Smooth muscle cell (in vitro differentiated cells): ENCODE measurements at regions not wholly inside any gene's neighbourhood (a gene's known extent, or its start where the extent isn't known, plus 50 kb on each side); places are given as distances from the start of the nearest gene placed in this dataset.

Experiments
- DNase-seq: peaks from one replicate; lab custom pipeline; 2025; ENCODE audit not compliant: unreplicated experiment; lab: John Stamatoyannopoulos, UW
- H2AFZ ChIP-seq: fragments of 200-600 bp; sonication (generic); 2 replicates; pipeline ENCODE4 v1.6.0; 2016; ENCODE audit warnings: antibody characterized with exemption, low read depth, mild to moderate bottlenecking
- H3F3A ChIP-seq: fragments of 200-600 bp; sonication (generic); 2 replicates; pipeline ENCODE4 v1.6.0; 2017; ENCODE audit warnings: antibody characterized with exemption, low read depth
- H3K27ac ChIP-seq: fragments of 200-600 bp; sonication (generic); 2 replicates; pipeline ENCODE4 v1.5.1; 2016; ENCODE audit warnings: low read depth, mild to moderate bottlenecking
- H3K27me3 ChIP-seq: fragments of 200-600 bp; sonication (generic); 2 replicates; pipeline ENCODE4 v1.6.1; 2016; ENCODE audit warnings: low read depth, mild to moderate bottlenecking
- H3K36me3 ChIP-seq: fragments of 200-600 bp; sonication (generic); 2 replicates; pipeline ENCODE4 v1.5.1; 2016; ENCODE audit warnings: low read depth
- H3K4me1 ChIP-seq: fragments of 200-600 bp; sonication (generic); 2 replicates; pipeline ENCODE4 v1.5.1; 2016; ENCODE audit warnings: low read depth
- H3K4me2 ChIP-seq: fragments of 200-600 bp; sonication (generic); 2 replicates; pipeline ENCODE4 v1.6.0; 2016; ENCODE audit warnings: mild to moderate bottlenecking
- H3K4me3 ChIP-seq: fragments of 200-600 bp; sonication (generic); 2 replicates; pipeline ENCODE4 v1.5.1; 2016; ENCODE audit warnings: mild to moderate bottlenecking
- H3K79me2 ChIP-seq: fragments of 200-600 bp; sonication (generic); 2 replicates; pipeline ENCODE4 v1.6.0; 2016; ENCODE audit warnings: low read depth, mild to moderate bottlenecking
- H3K9ac ChIP-seq: fragments of 200-600 bp; sonication (generic); 2 replicates; pipeline ENCODE4 v1.6.0; 2016; ENCODE audit warnings: low read depth
- H3K9me3 ChIP-seq: fragments of 200-600 bp; sonication (generic); replicated peaks from 2 replicates; pipeline ENCODE4 v1.5.1; 2016; ENCODE audit warnings: low read depth
- H4K20me1 ChIP-seq: fragments of 200-600 bp; sonication (generic); 2 replicates; pipeline ENCODE4 v1.6.0; 2016; ENCODE audit warnings: low read depth
- WGBS: methylation state at CpG from one replicate; pipeline ENCODE4 v1.1.7; 2016; ENCODE audit warnings: low lambda C conversion rate; 5-methylcytosine and 5-hydroxymethylcytosine counted together
- TF ChIP-seq, protein P1 (sequence below): fragments of 200-600 bp; sonication (generic); IDR thresholded peaks from 2 replicates; pipeline ENCODE4 v1.5.1; 2017; ENCODE audit warnings: borderline replicate concordance, mild to moderate bottlenecking, antibody characterized with exemption; ENCODE audit not compliant: insufficient read depth, poor library complexity, severe bottlenecking

DNA sequence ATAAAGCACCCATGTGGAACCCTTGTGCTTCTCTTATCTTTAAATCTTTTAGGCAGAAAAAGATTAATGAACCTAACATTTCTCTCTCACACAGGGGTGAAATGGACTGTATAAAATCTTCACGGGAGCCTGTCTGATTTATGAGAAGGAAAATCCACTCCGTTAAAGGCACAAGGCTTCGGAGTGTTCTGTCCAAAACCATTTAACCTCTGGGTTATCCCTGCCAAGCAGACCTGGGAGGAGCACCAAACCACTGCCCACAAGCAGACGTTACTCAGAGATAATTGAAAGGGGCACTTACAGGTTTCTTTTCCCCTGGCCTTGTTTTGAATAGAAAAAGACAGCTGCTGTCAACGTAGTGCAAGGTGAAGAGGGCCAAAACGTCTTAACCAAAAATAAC lies 184.4 kb upstream of the DOK6 start:
- no peak overlapping the region for H3K27ac ChIP-seq
- no peaks in the 10 kb centered on the region for H4K20me1 ChIP-seq
- H3K9me3 ChIP-seq = no peaks in the 10 kb centered on the region
- H3K27me3 ChIP-seq = no peaks in the 10 kb centered on the region
- H3K36me3 ChIP-seq = no peaks in the 10 kb centered on the region
- no peaks in the 10 kb centered on the region for H3K4me1 ChIP-seq
- WGBS = 68% methylated on average over 6 of the region's 6 CpGs
- no peak for DNase-seq
- H3F3A ChIP-seq = no peaks in the 10 kb centered on the region
- H2AFZ ChIP-seq = no peak overlapping the region
- no peak overlapping the region for H3K4me3 ChIP-seq
- TF ChIP-seq, protein P1, sequence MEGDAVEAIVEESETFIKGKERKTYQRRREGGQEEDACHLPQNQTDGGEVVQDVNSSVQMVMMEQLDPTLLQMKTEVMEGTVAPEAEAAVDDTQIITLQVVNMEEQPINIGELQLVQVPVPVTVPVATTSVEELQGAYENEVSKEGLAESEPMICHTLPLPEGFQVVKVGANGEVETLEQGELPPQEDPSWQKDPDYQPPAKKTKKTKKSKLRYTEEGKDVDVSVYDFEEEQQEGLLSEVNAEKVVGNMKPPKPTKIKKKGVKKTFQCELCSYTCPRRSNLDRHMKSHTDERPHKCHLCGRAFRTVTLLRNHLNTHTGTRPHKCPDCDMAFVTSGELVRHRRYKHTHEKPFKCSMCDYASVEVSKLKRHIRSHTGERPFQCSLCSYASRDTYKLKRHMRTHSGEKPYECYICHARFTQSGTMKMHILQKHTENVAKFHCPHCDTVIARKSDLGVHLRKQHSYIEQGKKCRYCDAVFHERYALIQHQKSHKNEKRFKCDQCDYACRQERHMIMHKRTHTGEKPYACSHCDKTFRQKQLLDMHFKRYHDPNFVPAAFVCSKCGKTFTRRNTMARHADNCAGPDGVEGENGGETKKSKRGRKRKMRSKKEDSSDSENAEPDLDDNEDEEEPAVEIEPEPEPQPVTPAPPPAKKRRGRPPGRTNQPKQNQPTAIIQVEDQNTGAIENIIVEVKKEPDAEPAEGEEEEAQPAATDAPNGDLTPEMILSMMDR = no peak
- H3K9ac ChIP-seq = no peak overlapping the region
- H3K79me2 ChIP-seq = no peaks in the 10 kb centered on the region
- no peak overlapping the region for H3K4me2 ChIP-seq

GRCh38 chr18:69217196-69218000 lies 183.3 kb upstream of the DOK6 start:
- no peaks in the 10 kb centered on the region for H3K4me1 ChIP-seq
- H3K9me3 ChIP-seq = no peaks in the 10 kb centered on the region
- no peaks in the 10 kb centered on the region for H4K20me1 ChIP-seq
- no peaks in the 10 kb centered on the region for H3K79me2 ChIP-seq
- no peak overlapping the region for H3K27ac ChIP-seq
- H3K4me3 ChIP-seq = no peak overlapping the region
- no peak overlapping the region for H3K9ac ChIP-seq
- no peaks in the 10 kb centered on the region for H3K36me3 ChIP-seq
- H3F3A ChIP-seq = no peaks in the 10 kb centered on the region
- no peaks in the 10 kb centered on the region for H3K27me3 ChIP-seq
- H2AFZ ChIP-seq = no peak overlapping the region
- TF ChIP-seq, protein P1 = no peak
- 92% methylated on average over 9 of the region's 9 CpGs for WGBS
- no peak overlapping the region for H3K4me2 ChIP-seq
- no peak for DNase-seq

DNA sequence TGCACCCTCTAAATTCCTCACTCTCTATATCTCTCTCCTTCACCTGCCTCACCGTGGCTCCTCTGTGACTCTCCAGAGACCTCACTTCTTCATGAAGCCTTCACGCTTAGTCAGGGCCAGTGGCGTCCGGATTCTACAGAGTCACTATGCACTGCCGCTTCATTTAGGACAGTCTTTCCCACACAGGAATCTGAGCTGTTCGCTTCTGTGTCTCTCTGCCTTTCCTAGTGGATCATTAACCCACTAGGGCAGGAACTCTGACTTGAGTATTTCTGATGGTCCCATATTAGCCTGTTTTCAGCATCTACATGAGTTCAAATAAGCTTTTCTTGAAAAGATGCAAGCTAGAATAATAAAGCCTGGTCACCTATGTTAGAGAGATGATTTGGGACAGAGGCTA lies 180.2 kb upstream of the DOK6 start:
- 96% methylated on average over 6 of the region's 6 CpGs for WGBS
- H2AFZ ChIP-seq = no peak overlapping the region
- no peak for DNase-seq
- H4K20me1 ChIP-seq = no peaks in the 10 kb centered on the region
- no peaks in the 10 kb centered on the region for H3K4me1 ChIP-seq
- H3K79me2 ChIP-seq = no peaks in the 10 kb centered on the region
- no peaks in the 10 kb centered on the region for H3K9me3 ChIP-seq
- TF ChIP-seq, protein P1 = no peak
- no peak overlapping the region for H3K9ac ChIP-seq
- no peak overlapping the region for H3K27ac ChIP-seq
- no peaks in the 10 kb centered on the region for H3K36me3 ChIP-seq
- H3K4me3 ChIP-seq = no peak overlapping the region
- no peaks in the 10 kb centered on the region for H3F3A ChIP-seq
- no peak overlapping the region for H3K4me2 ChIP-seq
- H3K27me3 ChIP-seq = no peaks in the 10 kb centered on the region

- 95% methylated on average over 4 of the region's 4 CpGs for WGBS
- Histone ChIP-seq H3K4me3 (no peak overlapping the region), H3K4me2 (no peak overlapping the region), H2AFZ (no peak overlapping the region), H3K4me1 (no peaks in the 10 kb centered on the region), H3F3A (no peaks in the 10 kb centered on the region), H3K27me3 (no peaks in the 10 kb centered on the region), H4K20me1 (no peaks in the 10 kb centered on the region), H3K36me3 (no peaks in the 10 kb centered on the region), H3K27ac (no peak overlapping the region), H3K9ac (no peak overlapping the region), H3K9me3 (no peaks in the 10 kb centered on the region), H3K79me2 (no peaks in the 10 kb centered on the region)
- TF ChIP-seq, protein P1 = no peak
- DNase-seq = no peak
These were observed 178.6 kb upstream of the DOK6 start for GRCh38 chr18:69222089-69222488.
